Skeletal muscle satellite cell (primary cell): ENCODE measurements at regions not wholly inside any gene's neighbourhood (a gene's known extent, or its start where the extent isn't known, plus 50 kb on each side); places are given as distances from the start of the nearest gene placed in this dataset.

ENCODE experiments used
- H3K27me3 ChIP-seq: 2 replicates; pipeline ENCODE4 v1.7.0; 2013; ENCODE audit warnings: low read length; ENCODE audit not compliant: control insufficient read depth, insufficient read depth
- H3K36me3 ChIP-seq: 2 replicates; pipeline ENCODE4 v1.7.0; 2013; ENCODE audit warnings: mild to moderate bottlenecking, control low read depth, low read length; ENCODE audit not compliant: insufficient read depth
- H3K4me1 ChIP-seq: 2 replicates; pipeline ENCODE4 v1.7.0; 2013; ENCODE audit warnings: low read length; ENCODE audit not compliant: control insufficient read depth, insufficient read depth
- H3K4me2 ChIP-seq: 2 replicates; pipeline ENCODE4 v1.7.0; 2013; ENCODE audit warnings: mild to moderate bottlenecking, low read length
- H3K4me3 ChIP-seq: 2 replicates; pipeline ENCODE4 v1.7.0; 2013; ENCODE audit warnings: low read length
- H3K9ac ChIP-seq: 2 replicates; pipeline ENCODE4 v1.7.0; 2013; ENCODE audit warnings: mild to moderate bottlenecking, low read depth, low read length, moderate library complexity
- H3K9me3 ChIP-seq: replicated peaks from 2 replicates; pipeline ENCODE4 v1.7.0; 2013; ENCODE audit warnings: mild to moderate bottlenecking, control low read depth, low read length

GRCh38 chr1:184284900-184285299, 101.9 kb upstream of the C1orf21 start:
- Histone ChIP-seq H3K4me1 (peaks cover 14% of the 10 kb centered on the region), H3K4me3 (no peak overlapping the region), H3K9me3 (no peaks in the 10 kb centered on the region), H3K9ac (no peak overlapping the region), H3K36me3 (no peaks in the 10 kb centered on the region), H3K27me3 (no peaks in the 10 kb centered on the region), H3K4me2 (no peak overlapping the region)

- Histone ChIP-seq H3K36me3 (no peaks in the 10 kb centered on the region), H3K4me1 (peaks cover 17% of the 10 kb centered on the region), H3K27me3 (no peaks in the 10 kb centered on the region), H3K9me3 (no peaks in the 10 kb centered on the region), H3K4me2 (no peak overlapping the region), H3K4me3 (no peak overlapping the region), H3K9ac (no peak overlapping the region)
Observed at GRCh38 chr1:184285401-184286087, 101.3 kb upstream of the C1orf21 start.

GRCh38 chr1:184287001-184287400, 99.8 kb upstream of the C1orf21 start:
- no peak overlapping the region for H3K9ac ChIP-seq
- no peaks in the 10 kb centered on the region for H3K9me3 ChIP-seq
- no peaks in the 10 kb centered on the region for H3K27me3 ChIP-seq
- H3K4me2 ChIP-seq: no peak overlapping the region
- no peaks in the 10 kb centered on the region for H3K36me3 ChIP-seq
- H3K4me1 ChIP-seq: peaks cover 17% of the 10 kb centered on the region
- no peak overlapping the region for H3K4me3 ChIP-seq

GRCh38 chr1:184289825-184290550, 96.8 kb upstream of the C1orf21 start:
- Histone ChIP-seq H3K4me1 (peaks cover 5% of the 10 kb centered on the region), H3K27me3 (no peaks in the 10 kb centered on the region), H3K9ac (no peak overlapping the region), H3K9me3 (no peaks in the 10 kb centered on the region), H3K36me3 (no peaks in the 10 kb centered on the region), H3K4me3 (no peak overlapping the region), H3K4me2 (no peak overlapping the region)

- Histone ChIP-seq H3K9me3 (no peaks in the 10 kb centered on the region), H3K9ac (no peak overlapping the region), H3K4me1 (peaks cover 12% of the 10 kb centered on the region), H3K36me3 (no peaks in the 10 kb centered on the region), H3K4me3 (no peak overlapping the region), H3K27me3 (no peaks in the 10 kb centered on the region), H3K4me2 (no peak overlapping the region)
Observed at GRCh38 chr1:184291701-184292100, 95.1 kb upstream of the C1orf21 start.

GRCh38 chr1:184292101-184292500, 94.7 kb upstream of the C1orf21 start:
- H3K4me1 ChIP-seq: peaks cover 16% of the 10 kb centered on the region

GRCh38 chr1:184294101-184294500, 92.7 kb upstream of the C1orf21 start:
- H3K9me3 ChIP-seq: no peaks in the 10 kb centered on the region

More at GRCh38 chr1:184292101-184292500, 94.7 kb upstream of the C1orf21 start:
- H3K36me3 ChIP-seq: no peaks in the 10 kb centered on the region
- H3K4me3 ChIP-seq: no peak overlapping the region
- no peaks in the 10 kb centered on the region for H3K27me3 ChIP-seq
- no peaks in the 10 kb centered on the region for H3K9me3 ChIP-seq
- H3K9ac ChIP-seq: no peak overlapping the region
- H3K4me2 ChIP-seq: no peak overlapping the region

GRCh38 chr1:184296466-184297243, 90.2 kb upstream of the C1orf21 start:
- Histone ChIP-seq H3K27me3 (no peaks in the 10 kb centered on the region), H3K4me3 (no peak overlapping the region), H3K4me1 (peaks cover 42% of the 10 kb centered on the region)

More at GRCh38 chr1:184294101-184294500, 92.7 kb upstream of the C1orf21 start:
- Histone ChIP-seq H3K4me1 (peaks cover 27% of the 10 kb centered on the region), H3K4me2 (no peak overlapping the region), H3K9ac (no peak overlapping the region), H3K4me3 (no peak overlapping the region), H3K27me3 (no peaks in the 10 kb centered on the region), H3K36me3 (no peaks in the 10 kb centered on the region)

GRCh38 chr1:184297244-184297750, 89.5 kb upstream of the C1orf21 start:
- H3K4me3 ChIP-seq: no peak overlapping the region
- no peaks in the 10 kb centered on the region for H3K36me3 ChIP-seq
- no peak overlapping the region for H3K9ac ChIP-seq
- peaks cover 42% of the 10 kb centered on the region for H3K4me1 ChIP-seq
- peak overlapping the region; percentile 68 for H3K4me2 ChIP-seq
- H3K27me3 ChIP-seq: no peaks in the 10 kb centered on the region
- no peaks in the 10 kb centered on the region for H3K9me3 ChIP-seq

More at GRCh38 chr1:184296466-184297243, 90.2 kb upstream of the C1orf21 start:
- Histone ChIP-seq H3K9me3 (no peaks in the 10 kb centered on the region), H3K9ac (no peak overlapping the region), H3K36me3 (no peaks in the 10 kb centered on the region), H3K4me2 (peak overlapping the region; percentile 68)

- H3K27me3 ChIP-seq: no peaks in the 10 kb centered on the region
- H3K9ac ChIP-seq: peak overlapping the region; percentile 3
- peak overlapping the region; percentile 63 for H3K4me2 ChIP-seq
- no peaks in the 10 kb centered on the region for H3K36me3 ChIP-seq
- peaks cover 42% of the 10 kb centered on the region for H3K4me1 ChIP-seq
- H3K4me3 ChIP-seq: peak overlapping the region; percentile 22
- H3K9me3 ChIP-seq: no peaks in the 10 kb centered on the region
Observed at GRCh38 chr1:184298440-184299405, 88.1 kb upstream of the C1orf21 start.
